ENCODE measurements at regions not wholly inside any gene's neighbourhood (a gene's known extent, or its start where the extent isn't known, plus 50 kb on each side); places are given as distances from the start of the nearest gene placed in this dataset.

DNA sequence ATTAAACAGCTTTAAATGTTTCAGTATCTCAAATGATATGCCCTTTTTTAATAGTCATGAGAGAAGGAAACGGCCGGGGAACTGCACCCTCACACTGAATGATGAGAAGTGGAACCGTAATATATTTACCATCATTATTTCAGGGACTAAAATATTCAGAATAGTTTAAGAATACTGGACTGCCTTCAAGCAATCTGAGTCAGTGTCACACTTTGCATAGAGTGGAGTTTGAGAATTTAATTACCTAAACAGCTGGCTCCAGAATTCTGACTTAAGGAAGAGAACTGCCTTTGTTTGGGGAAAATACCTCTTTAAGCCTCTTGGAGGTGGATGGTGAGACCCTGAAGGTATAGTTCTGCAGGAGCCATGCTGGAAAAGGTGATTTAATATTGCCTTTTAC, 135.9 kb upstream of the EPHA7 start:
- Histone ChIP-seq H3K36me3 (ENCODE audit: control insufficient read depth, insufficient read depth, low read length) (no peaks in the 10 kb centered on the region), H3K9ac (ENCODE audit: insufficient read depth, low read length) (no peak overlapping the region), H4K20me1 (ENCODE audit: control insufficient read depth, extremely low read depth, insufficient read depth, low read length) (no peaks in the 10 kb centered on the region), H3K4me2 (ENCODE audit: extremely low read depth, insufficient read depth, low read length) (no peak overlapping the region), H3K4me3 (replicated peaks in 1 of 4; ENCODE audit: control extremely low read depth in 1 of 4, insufficient read depth in 1 of 4, low read depth in 3 of 4, low read length in 4 of 4) (no peak overlapping the region), H3K4me1 (ENCODE audit: control insufficient read depth, extremely low read depth, insufficient read depth, low read length) (no peaks in the 10 kb centered on the region), H3K27ac (ENCODE audit: insufficient read depth, low read length) (no peak overlapping the region), H3K9me3 (ENCODE audit: control insufficient read depth, insufficient read depth, low read depth, low read length) (no peaks in the 10 kb centered on the region), H2AFZ (ENCODE audit: low read length) (no peak overlapping the region), H3K79me2 (ENCODE audit: control insufficient read depth, insufficient read depth, low read length) (no peaks in the 10 kb centered on the region), H3K27me3 (ENCODE audit: control insufficient read depth, insufficient read depth, low read length) (no peaks in the 10 kb centered on the region)
- no peak for DNase-seq (ENCODE audit: low read depth in 2 of 2)
- no peak for TF ChIP-seq EZH2 (IDR thresholded peaks at IDR 0.05; ENCODE audit: low read length, missing control alignments)

- no peaks in the 10 kb centered on the region for H3K36me3 ChIP-seq (ENCODE audit: control insufficient read depth, insufficient read depth, low read length)
- no peaks in the 10 kb centered on the region for H3K27me3 ChIP-seq (ENCODE audit: control insufficient read depth, insufficient read depth, low read length)
- H3K79me2 ChIP-seq (ENCODE audit: control insufficient read depth, insufficient read depth, low read length) = no peaks in the 10 kb centered on the region
- H3K4me2 ChIP-seq (ENCODE audit: extremely low read depth, insufficient read depth, low read length) = no peak overlapping the region
- H2AFZ ChIP-seq (ENCODE audit: low read length) = no peak overlapping the region
- no peaks in the 10 kb centered on the region for H3K9me3 ChIP-seq (ENCODE audit: control insufficient read depth, insufficient read depth, low read depth, low read length)
- no peak for DNase-seq (ENCODE audit: low read depth in 2 of 2)
- no peak overlapping the region for H3K4me3 ChIP-seq (replicated peaks in 1 of 4; ENCODE audit: control extremely low read depth in 1 of 4, insufficient read depth in 1 of 4, low read depth in 3 of 4, low read length in 4 of 4)
- no peaks in the 10 kb centered on the region for H3K4me1 ChIP-seq (ENCODE audit: control insufficient read depth, extremely low read depth, insufficient read depth, low read length)
- TF ChIP-seq CTCF (conservative IDR thresholded peaks at IDR 0.05 in 1 of 2, IDR thresholded peaks at IDR 0.05 in 1 of 2; ENCODE audit: low read depth in 1 of 2, low read length in 2 of 2) (no peak), EZH2 (IDR thresholded peaks at IDR 0.05; ENCODE audit: low read length, missing control alignments) (no peak)
- no peaks in the 10 kb centered on the region for H4K20me1 ChIP-seq (ENCODE audit: control insufficient read depth, extremely low read depth, insufficient read depth, low read length)
- H3K9ac ChIP-seq (ENCODE audit: insufficient read depth, low read length) = no peak overlapping the region
- H3K27ac ChIP-seq (ENCODE audit: insufficient read depth, low read length) = no peak overlapping the region
Observed at GRCh38 chr6:93554018-93554417, 134.7 kb upstream of the EPHA7 start.

DNA sequence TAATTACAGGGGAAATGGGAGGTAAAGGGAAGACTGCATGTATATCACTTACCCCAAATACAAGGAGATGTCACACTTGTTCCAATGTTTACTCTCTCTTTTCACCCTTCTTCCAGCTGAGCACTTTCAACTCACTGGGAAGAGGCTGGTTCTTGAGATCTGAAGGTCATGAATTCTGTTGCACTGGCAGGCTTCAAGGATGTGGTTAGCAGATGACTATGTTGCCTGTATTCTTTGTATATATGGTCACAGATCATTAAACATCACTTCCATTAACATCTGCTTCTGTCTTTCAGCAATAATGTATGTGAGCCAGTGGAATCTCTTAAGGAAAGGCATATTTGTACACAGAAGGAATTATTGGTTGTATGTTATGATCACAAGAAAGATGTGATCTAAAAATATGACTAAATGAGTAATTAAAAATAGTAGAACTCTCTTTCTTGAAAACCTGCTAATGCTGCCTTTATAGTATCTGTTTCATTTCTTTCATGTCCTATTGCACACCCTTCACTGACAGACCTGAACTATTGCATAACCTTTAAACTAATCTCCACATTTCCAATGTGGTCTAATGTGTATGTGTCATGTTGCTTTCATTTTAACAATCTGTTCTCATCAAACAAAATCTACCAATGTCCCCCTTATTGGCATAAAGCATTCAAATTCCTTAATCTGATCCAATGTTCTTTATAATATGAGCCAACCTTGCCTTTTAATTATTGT, 131.4 kb upstream of the EPHA7 start:
- H3K9me3 ChIP-seq (ENCODE audit: control insufficient read depth, insufficient read depth, low read depth, low read length) = no peaks in the 10 kb centered on the region
- no peaks in the 10 kb centered on the region for H3K79me2 ChIP-seq (ENCODE audit: control insufficient read depth, insufficient read depth, low read length)
- no peak overlapping the region for H3K27ac ChIP-seq (ENCODE audit: insufficient read depth, low read length)
- no peak overlapping the region for H3K4me2 ChIP-seq (ENCODE audit: extremely low read depth, insufficient read depth, low read length)
- no peak overlapping the region for H3K9ac ChIP-seq (ENCODE audit: insufficient read depth, low read length)
- H3K27me3 ChIP-seq (ENCODE audit: control insufficient read depth, insufficient read depth, low read length) = no peaks in the 10 kb centered on the region
- peak; percentile 1 to 14 for DNase-seq (ENCODE audit: low read depth in 2 of 2)
- no peak for TF ChIP-seq EZH2 (IDR thresholded peaks at IDR 0.05; ENCODE audit: low read length, missing control alignments)
- no peak for TF ChIP-seq CTCF (conservative IDR thresholded peaks at IDR 0.05 in 1 of 2, IDR thresholded peaks at IDR 0.05 in 1 of 2; ENCODE audit: low read depth in 1 of 2, low read length in 2 of 2)
- no peak overlapping the region for H3K4me3 ChIP-seq (replicated peaks in 1 of 4; ENCODE audit: control extremely low read depth in 1 of 4, insufficient read depth in 1 of 4, low read depth in 3 of 4, low read length in 4 of 4)
- no peaks in the 10 kb centered on the region for H4K20me1 ChIP-seq (ENCODE audit: control insufficient read depth, extremely low read depth, insufficient read depth, low read length)
- no peak overlapping the region for H2AFZ ChIP-seq (ENCODE audit: low read length)
- H3K36me3 ChIP-seq (ENCODE audit: control insufficient read depth, insufficient read depth, low read length) = no peaks in the 10 kb centered on the region
- no peaks in the 10 kb centered on the region for H3K4me1 ChIP-seq (ENCODE audit: control insufficient read depth, extremely low read depth, insufficient read depth, low read length)
